BJ (cell line): ENCODE measurements at regions not wholly inside any gene's neighbourhood (a gene's known extent, or its start where the extent isn't known, plus 50 kb on each side); places are given as distances from the start of the nearest gene placed in this dataset.
"Not testable (repeated sequence)": the region's sequence is repeated elsewhere in the genome, so short reads cannot be mapped to it uniquely, and the experiment has no call there.

Experiments used
- CTCF ChIA-PET: fragments of 350-600 bp; formaldehyde crosslinking; extraction: SDS; loops from one replicate; lab custom pipeline; 2021; ENCODE audit warnings: antibody characterized with exemption, inconsistent platforms; lab: Yijun Ruan, JAX
- POLR2A ChIA-PET: fragments of 300-600 bp; sonication (Branson Sonifier 250); formaldehyde crosslinking; extraction: SDS; loops from one replicate; lab custom pipeline; 2021; ENCODE audit warnings: antibody characterized with exemption; lab: Charles Lee
- DNase-seq: peaks from one replicate; pipeline ENCODE4 v3.0.0-alpha.2; 2011; ENCODE audit warnings: low read depth
- H3K27me3 ChIP-seq: 2 replicates; pipeline ENCODE4 v1.6.0; 2011; ENCODE audit warnings: low read length; ENCODE audit not compliant: control insufficient read depth, insufficient read depth
- H3K36me3 ChIP-seq: 2 replicates; pipeline ENCODE4 v1.5.1; 2011; ENCODE audit warnings: low read length; ENCODE audit not compliant: control insufficient read depth, insufficient read depth
- H3K4me3 ChIP-seq: 2 replicates; pipeline ENCODE4 v1.5.1; 2011; ENCODE audit warnings: low read depth, mild to moderate bottlenecking, control low read depth, low read length
- TF ChIP-seq, protein P1 (sequence below): IDR thresholded peaks from 2 replicates; pipeline ENCODE4 v1.5.1; 2011; ENCODE audit warnings: low read depth, mild to moderate bottlenecking, control low read depth, inconsistent platforms, low read length, moderate library complexity; ENCODE audit not compliant: insufficient read depth

- Histone ChIP-seq H3K27me3 (no peaks in the 10 kb centered on the region), H3K36me3 (no peaks in the 10 kb centered on the region), H3K4me3 (no peak overlapping the region)
- ChIA-PET POLR2A (no interaction called here), CTCF (no interaction called here)
- DNase-seq, result no peak
- TF ChIP-seq, protein P1, sequence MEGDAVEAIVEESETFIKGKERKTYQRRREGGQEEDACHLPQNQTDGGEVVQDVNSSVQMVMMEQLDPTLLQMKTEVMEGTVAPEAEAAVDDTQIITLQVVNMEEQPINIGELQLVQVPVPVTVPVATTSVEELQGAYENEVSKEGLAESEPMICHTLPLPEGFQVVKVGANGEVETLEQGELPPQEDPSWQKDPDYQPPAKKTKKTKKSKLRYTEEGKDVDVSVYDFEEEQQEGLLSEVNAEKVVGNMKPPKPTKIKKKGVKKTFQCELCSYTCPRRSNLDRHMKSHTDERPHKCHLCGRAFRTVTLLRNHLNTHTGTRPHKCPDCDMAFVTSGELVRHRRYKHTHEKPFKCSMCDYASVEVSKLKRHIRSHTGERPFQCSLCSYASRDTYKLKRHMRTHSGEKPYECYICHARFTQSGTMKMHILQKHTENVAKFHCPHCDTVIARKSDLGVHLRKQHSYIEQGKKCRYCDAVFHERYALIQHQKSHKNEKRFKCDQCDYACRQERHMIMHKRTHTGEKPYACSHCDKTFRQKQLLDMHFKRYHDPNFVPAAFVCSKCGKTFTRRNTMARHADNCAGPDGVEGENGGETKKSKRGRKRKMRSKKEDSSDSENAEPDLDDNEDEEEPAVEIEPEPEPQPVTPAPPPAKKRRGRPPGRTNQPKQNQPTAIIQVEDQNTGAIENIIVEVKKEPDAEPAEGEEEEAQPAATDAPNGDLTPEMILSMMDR, result no peak
Observed at GRCh38 chr1:82059959-82060358, 259.2 kb downstream of the ADGRL2 start.

GRCh38 chr1:82057011-82057410 lies 256.3 kb downstream of the ADGRL2 start:
- H3K27me3 ChIP-seq, result no peaks in the 10 kb centered on the region
- TF ChIP-seq, protein P1, result no peak
- CTCF ChIA-PET, result no interaction called here
- no peaks in the 10 kb centered on the region for H3K36me3 ChIP-seq
- POLR2A ChIA-PET, result no interaction called here
- no peak for DNase-seq
- no peak overlapping the region for H3K4me3 ChIP-seq

DNA sequence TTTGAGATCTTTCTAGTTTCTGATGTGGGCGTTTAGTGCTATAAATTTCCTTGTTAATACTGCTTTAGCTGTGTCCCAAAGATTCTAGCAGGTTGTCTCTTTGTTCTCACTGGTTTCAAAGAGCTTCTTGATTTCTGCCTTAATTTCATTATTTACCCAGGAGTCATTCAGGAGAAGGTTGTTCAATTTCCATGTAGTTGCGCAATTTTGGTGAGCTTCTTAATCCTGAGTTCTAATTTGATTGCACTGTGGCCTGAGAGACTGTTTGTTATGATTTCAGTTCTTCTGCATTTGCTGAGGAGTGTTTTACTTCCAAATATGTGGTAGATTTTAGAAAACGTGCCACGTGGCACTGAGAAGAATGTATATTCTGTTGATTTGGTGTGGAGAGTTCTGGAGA lies 254.6 kb downstream of the ADGRL2 start:
- POLR2A ChIA-PET, DNase-seq, H3K27me3 ChIP-seq, H3K4me3 ChIP-seq, CTCF ChIA-PET, H3K36me3 ChIP-seq: not testable (repeated sequence)

GRCh38 chr1:82052563-82052962 lies 251.8 kb downstream of the ADGRL2 start:
- H3K4me3 ChIP-seq, result no peak overlapping the region
- TF ChIP-seq, protein P1, result no peak
- no peaks in the 10 kb centered on the region for H3K27me3 ChIP-seq
- ChIA-PET POLR2A (no interaction called here), CTCF (no interaction called here)
- DNase-seq, result no peak
- H3K36me3 ChIP-seq, result no peaks in the 10 kb centered on the region

DNA sequence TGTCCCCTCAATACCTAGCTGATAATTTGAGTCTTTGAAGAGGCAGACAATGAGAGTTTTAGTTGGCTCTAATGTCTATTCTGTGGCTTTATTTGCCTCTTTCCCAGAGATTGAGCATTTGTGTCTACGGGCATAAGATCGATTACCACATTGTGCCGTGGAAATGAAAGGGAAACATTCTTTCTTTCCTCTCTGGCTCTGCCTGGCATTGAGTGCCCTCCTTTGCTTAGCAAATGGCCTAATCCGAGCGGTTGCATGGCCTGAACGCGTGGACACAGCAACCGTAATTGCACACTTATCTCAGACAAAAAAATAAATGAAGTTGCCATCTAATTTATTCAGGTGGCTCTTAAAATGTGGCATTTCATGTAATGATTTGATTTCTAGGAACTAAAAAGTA lies 247.9 kb downstream of the ADGRL2 start:
- H3K36me3 ChIP-seq, result no peaks in the 10 kb centered on the region
- no peak for DNase-seq
- ChIA-PET CTCF (interaction anchor here (0.6 kb wide), 1 partner anchor 14 kb away, joined by 5 read pairs; no protein-coding TSS in a partner anchor), POLR2A (no interaction called here)
- H3K4me3 ChIP-seq, result no peak overlapping the region
- H3K27me3 ChIP-seq, result no peaks in the 10 kb centered on the region
- TF ChIP-seq, protein P1, result no peak

DNA sequence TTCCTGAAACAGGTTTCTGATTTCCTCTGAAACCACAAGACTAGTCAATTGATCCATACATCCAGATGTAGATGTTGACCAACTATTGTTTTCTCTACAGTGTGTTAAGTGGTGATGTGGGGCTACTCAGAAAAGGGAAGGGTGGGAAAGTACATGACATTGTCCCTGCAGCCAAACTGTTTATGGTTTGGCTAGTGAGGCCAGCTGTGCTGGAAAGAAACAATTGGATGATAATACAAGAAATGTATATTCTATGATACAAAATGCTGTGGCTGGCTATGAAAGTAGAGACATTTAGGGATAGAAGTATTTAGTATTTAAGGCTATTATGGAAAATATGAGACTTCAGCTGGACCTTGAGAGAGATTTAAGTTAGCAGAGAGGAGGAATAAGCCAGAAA lies 244.5 kb downstream of the ADGRL2 start:
- Histone ChIP-seq H3K4me3 (no peak overlapping the region), H3K27me3 (no peaks in the 10 kb centered on the region), H3K36me3 (no peaks in the 10 kb centered on the region)
- DNase-seq, result no peak
- ChIA-PET POLR2A (no interaction called here), CTCF (no interaction called here)
- TF ChIP-seq, protein P1, result no peak
